ENCODE measurements at regions not wholly inside any gene's neighbourhood (a gene's known extent, or its start where the extent isn't known, plus 50 kb on each side); places are given as distances from the start of the nearest gene placed in this dataset.

- TF ChIP-seq POLR2A (IDR thresholded peaks at IDR 0.05; ENCODE audit: low read depth, low read length) (no peak), POLR2AphosphoS5 (IDR thresholded peaks at IDR 0.05; ENCODE audit: low read depth, low read length) (no peak), TAF1 (IDR thresholded peaks at IDR 0.05; ENCODE audit: low read depth, low read length) (no peak)
These were observed 89.9 kb upstream of the MAOA start for GRCh38 chrX:43566170-43566569.
